NCI-H187 (cell line): ENCODE measurements at regions not wholly inside any gene's neighbourhood (a gene's known extent, or its start where the extent isn't known, plus 50 kb on each side); places are given as distances from the start of the nearest gene placed in this dataset.

Source experiments
- DNase-seq, 2 experiments: peaks; one replicate each; lab custom pipeline; 2025; lab: John Stamatoyannopoulos, UW

GRCh38 chr20:61162451-61162850 is 89.6 kb upstream of the CDH4 start:
- no peak for DNase-seq

GRCh38 chr20:61163031-61163430 is 89.0 kb upstream of the CDH4 start:
- DNase-seq: no peak

- no peak for DNase-seq
Observed at GRCh38 chr20:61166324-61166723, 85.7 kb upstream of the CDH4 start.

GRCh38 chr20:61168605-61169004 is 83.5 kb upstream of the CDH4 start:
- DNase-seq: no peak

- no peak for DNase-seq
Observed at GRCh38 chr20:61169874-61170273, 82.2 kb upstream of the CDH4 start.

GRCh38 chr20:61170496-61171320 is 81.4 kb upstream of the CDH4 start:
- no peak for DNase-seq

- DNase-seq: no peak
Observed at GRCh38 chr20:61173267-61173666, 78.8 kb upstream of the CDH4 start.

GRCh38 chr20:61173961-61174725 is 77.9 kb upstream of the CDH4 start:
- DNase-seq: no peak

GRCh38 chr20:61176874-61177273 is 75.2 kb upstream of the CDH4 start:
- no peak for DNase-seq

- DNase-seq: no peak
Observed at GRCh38 chr20:61178551-61179071, 73.5 kb upstream of the CDH4 start.

- DNase-seq: no peak
Observed at GRCh38 chr20:61184194-61184593, 67.9 kb upstream of the CDH4 start.

- DNase-seq: no peak
Observed at GRCh38 chr20:61185181-61185580, 66.9 kb upstream of the CDH4 start.

- no peak for DNase-seq
Observed at GRCh38 chr20:61185841-61186601, 66.0 kb upstream of the CDH4 start.

- DNase-seq: no peak
Observed at GRCh38 chr20:61186771-61187472, 65.1 kb upstream of the CDH4 start.

- no peak for DNase-seq
Observed at GRCh38 chr20:61189534-61189933, 62.5 kb upstream of the CDH4 start.

- no peak for DNase-seq
Observed at GRCh38 chr20:61191096-61191495, 61.0 kb upstream of the CDH4 start.

GRCh38 chr20:61192337-61192950 is 59.6 kb upstream of the CDH4 start:
- no peak for DNase-seq

- no peak for DNase-seq
Observed at GRCh38 chr20:61193164-61193563, 58.9 kb upstream of the CDH4 start.
